Gastrocnemius medialis (tissue), 4 donors: ENCODE measurements at regions not wholly inside any gene's neighbourhood (a gene's known extent, or its start where the extent isn't known, plus 50 kb on each side); places are given as distances from the start of the nearest gene placed in this dataset.

Experiments
- ATAC-seq, 2 donors: fragments of 150-250 bp; one replicate each; pipeline ENCODE4 v1.9.1; 2016
- DNase-seq, 2 donors: peaks; one replicate each; pipeline ENCODE4 v3.0.0-alpha.2; 2019
- H3K27ac ChIP-seq, 4 donors: fragments of 200-600 bp; sonication (generic); 1 replicate in 1 of 4; 2 replicates in 3 of 4; pipeline ENCODE4 v1.5.1; 2016 to 2018; ENCODE audit warnings: mild to moderate bottlenecking in 2 of 4, moderate library complexity in 1 of 4
- H3K27me3 ChIP-seq, 3 donors: fragments of 200-600 bp; sonication (generic) in 2 of 3; 1 replicate in 1 of 3; 2 replicates in 2 of 3; pipeline versions ENCODE4 v1.5.1 to v1.6.0; 2016 to 2019; ENCODE audit warnings: mild to moderate bottlenecking in 1 of 3, moderate library complexity in 1 of 3
- H3K36me3 ChIP-seq, 2 donors: fragments of 200-600 bp; sonication (generic) in 1 of 2; one replicate each; pipeline ENCODE4 v1.5.1; 2017 to 2018
- H3K4me1 ChIP-seq, 2 donors: fragments of 200-600 bp; sonication (generic) in 1 of 2; one replicate each; pipeline ENCODE4 v1.5.1; 2016 to 2017; ENCODE audit warnings: mild to moderate bottlenecking in 2 of 2
- H3K4me3 ChIP-seq, 4 donors: fragments of 200-600 bp; sonication (generic) in 3 of 4; 1 replicate in 1 of 4; 2 replicates in 3 of 4; pipeline ENCODE4 v1.5.1; 2016 to 2019; ENCODE audit warnings: mild to moderate bottlenecking in 2 of 4
- H3K9me3 ChIP-seq, 3 donors: fragments of 200-600 bp; sonication (generic) in 2 of 3; 1 replicate in 1 of 3; 2 replicates in 2 of 3; pipeline ENCODE4 v1.5.1; 2016 to 2019
- CTCF ChIP-seq, 5 experiments: fragments of 450-650 bp in 3 of 5; fragments of 200-600 bp in 2 of 5; sonication (generic) in 2 of 5; IDR thresholded peaks in 4 of 5; conservative IDR thresholded peaks in 1 of 5; 1 replicate in 4 of 5; 2 replicates in 1 of 5; pipeline ENCODE4 v1.5.1; 2016 to 2019; ENCODE audit warnings: antibody characterized with exemption in 5 of 5, mild to moderate bottlenecking in 3 of 5, moderate library complexity in 3 of 5
- POLR2A ChIP-seq, 2 donors: fragments of 450-650 bp; IDR thresholded peaks; one replicate each; pipeline ENCODE4 v1.6.1; 2017; ENCODE audit warnings: antibody characterized with exemption in 2 of 2, mild to moderate bottlenecking in 2 of 2, moderate library complexity in 2 of 2
- in situ Hi-C, 4 donors: fragments of 200-750 bp; cut with MboI; loops; one replicate each; pipeline versions ENCODE4 v1.15.0 to v1.8.0; 2017; ENCODE audit warnings: low sequenced_read_pairs in 4 of 4
- intact Hi-C: fragments of 100-400 bp; cut with DNase I; formaldehyde crosslinking; loops from one replicate; pipeline ENCODE4 v1.15.1; 2023; ENCODE audit warnings: low total_unique reads

GRCh38 chr10:126722726-126723125 is 52.2 kb upstream of the C10orf90 start:
- Histone ChIP-seq H3K27ac (no peak overlapping the region), H3K27me3 (no peaks in the 10 kb centered on the region), H3K9me3 (no peaks in the 10 kb centered on the region), H3K36me3 (no peaks in the 10 kb centered on the region), H3K4me1 (no peaks in the 10 kb centered on the region), H3K4me3 (no peak overlapping the region)
- no peak for DNase-seq
- intact Hi-C loops = no loop called here
- no peak for TF ChIP-seq CTCF (IDR thresholded peaks at IDR 0.05 in 4 of 5, conservative IDR thresholded peaks at IDR 0.05 in 1 of 5)
- no peak for TF ChIP-seq POLR2A (IDR thresholded peaks at IDR 0.05)
- ATAC-seq = no peak
- in situ Hi-C loops = no loop called here

- Histone ChIP-seq H3K9me3 (no peaks in the 10 kb centered on the region), H3K4me3 (no peak overlapping the region), H3K4me1 (no peaks in the 10 kb centered on the region), H3K27me3 (no peaks in the 10 kb centered on the region), H3K36me3 (no peaks in the 10 kb centered on the region), H3K27ac (no peak overlapping the region)
- no peak for ATAC-seq
- TF ChIP-seq POLR2A (IDR thresholded peaks at IDR 0.05) (no peak), CTCF (IDR thresholded peaks at IDR 0.05 in 4 of 5, conservative IDR thresholded peaks at IDR 0.05 in 1 of 5) (no peak)
- in situ Hi-C loops (no loop called here), intact Hi-C loops (no loop called here)
- DNase-seq = no peak
These were observed 52.7 kb upstream of the C10orf90 start for GRCh38 chr10:126723226-126723625.

GRCh38 chr10:126729314-126729870 is 58.9 kb upstream of the C10orf90 start:
- in situ Hi-C loops = no loop called here
- no peak for DNase-seq
- Histone ChIP-seq H3K4me3 (no peak overlapping the region), H3K36me3 (no peaks in the 10 kb centered on the region), H3K9me3 (no peaks in the 10 kb centered on the region), H3K27ac (no peak overlapping the region), H3K4me1 (no peaks in the 10 kb centered on the region), H3K27me3 (no peaks in the 10 kb centered on the region)
- no peak for ATAC-seq
- intact Hi-C loops = no loop called here
- TF ChIP-seq POLR2A (IDR thresholded peaks at IDR 0.05) = no peak
- TF ChIP-seq CTCF (IDR thresholded peaks at IDR 0.05 in 4 of 5, conservative IDR thresholded peaks at IDR 0.05 in 1 of 5) = no peak

GRCh38 chr10:126730856-126731609 is 60.5 kb upstream of the C10orf90 start:
- DNase-seq = no peak
- Histone ChIP-seq H3K27me3 (no peaks in the 10 kb centered on the region), H3K9me3 (no peaks in the 10 kb centered on the region), H3K4me1 (no peaks in the 10 kb centered on the region), H3K36me3 (no peaks in the 10 kb centered on the region), H3K27ac (no peak overlapping the region), H3K4me3 (no peak overlapping the region)
- intact Hi-C loops (no loop called here), in situ Hi-C loops (no loop called here)
- TF ChIP-seq CTCF (IDR thresholded peaks at IDR 0.05 in 4 of 5, conservative IDR thresholded peaks at IDR 0.05 in 1 of 5) = no peak
- no peak for TF ChIP-seq POLR2A (IDR thresholded peaks at IDR 0.05)
- no peak for ATAC-seq
